Adipocyte (in vitro differentiated cells): ENCODE measurements at regions not wholly inside any gene's neighbourhood (a gene's known extent, or its start where the extent isn't known, plus 50 kb on each side); places are given as distances from the start of the nearest gene placed in this dataset.
"Not testable (repeated sequence)": the region's sequence is repeated elsewhere in the genome, so short reads cannot be mapped to it uniquely, and the experiment has no call there.

Experiments
- DNase-seq: peaks from one replicate; pipeline ENCODE4 v3.0.0-alpha.2; 2015; ENCODE audit warnings: low read depth
- H3K27me3 ChIP-seq: replicated peaks from 2 replicates; pipeline ENCODE4 v1.7.0; 2013; ENCODE audit warnings: mild to moderate bottlenecking, low read length, moderate library complexity; ENCODE audit not compliant: control insufficient read depth, insufficient read depth
- H3K36me3 ChIP-seq: 2 replicates; pipeline ENCODE4 v1.7.0; 2013; ENCODE audit warnings: low read length, mild to moderate bottlenecking, moderate library complexity; ENCODE audit not compliant: control insufficient read depth, insufficient read depth, severe bottlenecking
- H3K4me1 ChIP-seq: 2 replicates; pipeline ENCODE4 v1.7.0; 2013; ENCODE audit warnings: mild to moderate bottlenecking, low read length, moderate library complexity; ENCODE audit not compliant: control insufficient read depth, insufficient read depth
- H3K4me3 ChIP-seq: 2 replicates; pipeline ENCODE4 v1.7.0; 2013; ENCODE audit warnings: mild to moderate bottlenecking, low read length, moderate library complexity
- H3K9ac ChIP-seq: 2 replicates; pipeline ENCODE4 v1.7.0; 2013; ENCODE audit warnings: mild to moderate bottlenecking, low read length, moderate library complexity
- H3K9me3 ChIP-seq: 2 replicates; pipeline ENCODE4 v1.7.0; 2013; ENCODE audit warnings: mild to moderate bottlenecking, low read length, moderate library complexity; ENCODE audit not compliant: control insufficient read depth

GRCh38 chr6:4632421-4632820, 143.8 kb upstream of the CDYL start:
- DNase-seq: no peak
- Histone ChIP-seq H3K9ac (no peak overlapping the region), H3K4me1 (no peaks in the 10 kb centered on the region)

GRCh38 chr6:4629789-4630188, 146.4 kb upstream of the CDYL start:
- not testable (repeated sequence) for DNase-seq, H3K36me3 ChIP-seq

More at GRCh38 chr6:4632421-4632820, 143.8 kb upstream of the CDYL start:
- H3K4me3 ChIP-seq: no peak overlapping the region
- H3K27me3 ChIP-seq: no peaks in the 10 kb centered on the region
- H3K36me3 ChIP-seq: no peaks in the 10 kb centered on the region
- peaks cover 32% of the 10 kb centered on the region for H3K9me3 ChIP-seq

GRCh38 chr6:4625557-4625956, 150.6 kb upstream of the CDYL start:
- Histone ChIP-seq H3K27me3 (no peaks in the 10 kb centered on the region), H3K9me3 (peaks cover 26% of the 10 kb centered on the region), H3K36me3 (no peaks in the 10 kb centered on the region), H3K4me1 (peaks cover 5% of the 10 kb centered on the region), H3K4me3 (no peak overlapping the region), H3K9ac (no peak overlapping the region)
- no peak for DNase-seq

More at GRCh38 chr6:4629789-4630188, 146.4 kb upstream of the CDYL start:
- H3K9ac ChIP-seq, H3K4me1 ChIP-seq, H3K4me3 ChIP-seq, H3K27me3 ChIP-seq: not testable (repeated sequence)
- peaks cover 33% of the 10 kb centered on the region for H3K9me3 ChIP-seq

GRCh38 chr6:4624726-4625125, 151.5 kb upstream of the CDYL start:
- no peaks in the 10 kb centered on the region for H3K27me3 ChIP-seq
- no peak for DNase-seq
- peaks cover 5% of the 10 kb centered on the region for H3K4me1 ChIP-seq
- peaks cover 17% of the 10 kb centered on the region for H3K9me3 ChIP-seq
- no peak overlapping the region for H3K9ac ChIP-seq
- H3K4me3 ChIP-seq: no peak overlapping the region
- no peaks in the 10 kb centered on the region for H3K36me3 ChIP-seq

- H3K27me3 ChIP-seq: no peaks in the 10 kb centered on the region
- H3K36me3 ChIP-seq: no peaks in the 10 kb centered on the region
- no peak for DNase-seq
- no peak overlapping the region for H3K9ac ChIP-seq
- H3K4me3 ChIP-seq: no peak overlapping the region
- no peaks in the 10 kb centered on the region for H3K9me3 ChIP-seq
- H3K4me1 ChIP-seq: peaks cover 17% of the 10 kb centered on the region
Observed at GRCh38 chr6:4620284-4621151, 155.7 kb upstream of the CDYL start.

- H3K36me3 ChIP-seq: no peaks in the 10 kb centered on the region
- no peaks in the 10 kb centered on the region for H3K9me3 ChIP-seq
- no peak overlapping the region for H3K9ac ChIP-seq
- DNase-seq: no peak
- H3K27me3 ChIP-seq: no peaks in the 10 kb centered on the region
- no peak overlapping the region for H3K4me3 ChIP-seq
- H3K4me1 ChIP-seq: peaks cover 33% of the 10 kb centered on the region
Observed at GRCh38 chr6:4616311-4616710, 159.9 kb upstream of the CDYL start.

- no peak overlapping the region for H3K9ac ChIP-seq
- no peaks in the 10 kb centered on the region for H3K9me3 ChIP-seq
- peaks cover 36% of the 10 kb centered on the region for H3K4me1 ChIP-seq
- DNase-seq: peak; percentile 61
- no peak overlapping the region for H3K4me3 ChIP-seq
- no peaks in the 10 kb centered on the region for H3K27me3 ChIP-seq
- H3K36me3 ChIP-seq: no peaks in the 10 kb centered on the region
Observed at GRCh38 chr6:4615891-4616290, 160.3 kb upstream of the CDYL start.

GRCh38 chr6:4615231-4615630, 161.0 kb upstream of the CDYL start:
- H3K4me1 ChIP-seq: peaks cover 43% of the 10 kb centered on the region
- no peak overlapping the region for H3K9ac ChIP-seq
- no peaks in the 10 kb centered on the region for H3K36me3 ChIP-seq
- H3K4me3 ChIP-seq: no peak overlapping the region
- H3K9me3 ChIP-seq: no peaks in the 10 kb centered on the region
- no peak for DNase-seq
- H3K27me3 ChIP-seq: no peaks in the 10 kb centered on the region

GRCh38 chr6:4614637-4615036, 161.6 kb upstream of the CDYL start:
- Histone ChIP-seq H3K4me3 (no peak overlapping the region), H3K4me1 (peaks cover 43% of the 10 kb centered on the region), H3K9me3 (no peaks in the 10 kb centered on the region), H3K9ac (no peak overlapping the region), H3K36me3 (no peaks in the 10 kb centered on the region), H3K27me3 (no peaks in the 10 kb centered on the region)
- no peak for DNase-seq

- no peak for DNase-seq
- no peaks in the 10 kb centered on the region for H3K36me3 ChIP-seq
- H3K27me3 ChIP-seq: no peaks in the 10 kb centered on the region
- H3K9me3 ChIP-seq: no peaks in the 10 kb centered on the region
- H3K4me3 ChIP-seq: no peak overlapping the region
- H3K9ac ChIP-seq: no peak overlapping the region
- peaks cover 43% of the 10 kb centered on the region for H3K4me1 ChIP-seq
Observed at GRCh38 chr6:4613795-4614194, 162.4 kb upstream of the CDYL start.

GRCh38 chr6:4613381-4613780, 162.8 kb upstream of the CDYL start:
- no peak overlapping the region for H3K9ac ChIP-seq
- no peaks in the 10 kb centered on the region for H3K27me3 ChIP-seq
- no peaks in the 10 kb centered on the region for H3K9me3 ChIP-seq
- DNase-seq: no peak
- peaks cover 43% of the 10 kb centered on the region for H3K4me1 ChIP-seq
- H3K36me3 ChIP-seq: no peaks in the 10 kb centered on the region
- H3K4me3 ChIP-seq: no peak overlapping the region
